Tibial nerve (tissue), 4 donors: ENCODE measurements at regions not wholly inside any gene's neighbourhood (a gene's known extent, or its start where the extent isn't known, plus 50 kb on each side); places are given as distances from the start of the nearest gene placed in this dataset.

ENCODE experiments used
- EP300 ChIP-seq, 2 donors: sonication (generic); formaldehyde crosslinking; IDR thresholded peaks; one replicate each; pipeline ENCODE4 v1.6.1; 2017; ENCODE audit warnings: antibody characterized with exemption in 2 of 2, mild to moderate bottlenecking in 1 of 2
- POLR2A ChIP-seq, 2 donors: fragments of 450-650 bp; IDR thresholded peaks; one replicate each; pipeline ENCODE4 v1.6.1; 2017; ENCODE audit warnings: antibody characterized with exemption in 2 of 2, mild to moderate bottlenecking in 2 of 2, moderate library complexity in 2 of 2
- TF ChIP-seq, protein P1 (sequence below), 5 experiments: fragments of 200-600 bp in 3 of 5; fragments of 450-650 bp in 2 of 5; sonication (generic) in 3 of 5; IDR thresholded peaks; one replicate each; pipeline ENCODE4 v1.5.1; 2016 to 2019; ENCODE audit warnings: antibody characterized with exemption in 5 of 5, mild to moderate bottlenecking in 3 of 5, moderate library complexity in 2 of 5

DNA sequence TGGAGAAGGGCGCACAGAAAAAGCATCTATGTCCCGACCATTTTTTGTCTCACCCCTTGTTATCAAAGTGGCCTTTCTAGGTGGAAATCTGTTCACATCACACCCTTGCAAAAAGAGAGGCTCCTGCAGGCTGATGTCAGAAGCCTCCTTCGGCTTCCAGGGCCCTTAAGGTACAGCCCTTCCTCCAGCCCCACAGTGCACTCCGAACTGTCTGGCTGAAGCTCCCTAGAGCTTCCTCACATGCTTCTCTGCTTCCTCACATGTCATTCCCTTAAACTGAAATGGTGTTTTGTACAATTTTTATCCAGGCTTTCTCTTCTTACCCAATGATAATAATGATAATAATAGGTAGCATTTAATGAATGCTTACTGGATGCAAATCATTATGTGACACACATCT lies 210.3 kb downstream of the INHBA start:
- TF ChIP-seq POLR2A (IDR thresholded peaks at IDR 0.05), result no peak
- no peak for TF ChIP-seq EP300 (IDR thresholded peaks at IDR 0.05)
- TF ChIP-seq, protein P1, sequence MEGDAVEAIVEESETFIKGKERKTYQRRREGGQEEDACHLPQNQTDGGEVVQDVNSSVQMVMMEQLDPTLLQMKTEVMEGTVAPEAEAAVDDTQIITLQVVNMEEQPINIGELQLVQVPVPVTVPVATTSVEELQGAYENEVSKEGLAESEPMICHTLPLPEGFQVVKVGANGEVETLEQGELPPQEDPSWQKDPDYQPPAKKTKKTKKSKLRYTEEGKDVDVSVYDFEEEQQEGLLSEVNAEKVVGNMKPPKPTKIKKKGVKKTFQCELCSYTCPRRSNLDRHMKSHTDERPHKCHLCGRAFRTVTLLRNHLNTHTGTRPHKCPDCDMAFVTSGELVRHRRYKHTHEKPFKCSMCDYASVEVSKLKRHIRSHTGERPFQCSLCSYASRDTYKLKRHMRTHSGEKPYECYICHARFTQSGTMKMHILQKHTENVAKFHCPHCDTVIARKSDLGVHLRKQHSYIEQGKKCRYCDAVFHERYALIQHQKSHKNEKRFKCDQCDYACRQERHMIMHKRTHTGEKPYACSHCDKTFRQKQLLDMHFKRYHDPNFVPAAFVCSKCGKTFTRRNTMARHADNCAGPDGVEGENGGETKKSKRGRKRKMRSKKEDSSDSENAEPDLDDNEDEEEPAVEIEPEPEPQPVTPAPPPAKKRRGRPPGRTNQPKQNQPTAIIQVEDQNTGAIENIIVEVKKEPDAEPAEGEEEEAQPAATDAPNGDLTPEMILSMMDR (IDR thresholded peaks at IDR 0.05), result no peak
